Omental fat pad (tissue), 3 donors: ENCODE measurements at regions not wholly inside any gene's neighbourhood (a gene's known extent, or its start where the extent isn't known, plus 50 kb on each side); places are given as distances from the start of the nearest gene placed in this dataset.

Source experiments
- ATAC-seq: fragments of 150-250 bp; one replicate; pipeline ENCODE4 v1.9.1; 2016; ENCODE audit warnings: mild to moderate bottlenecking, moderate library complexity; ENCODE audit not compliant: low FRiP score
- DNase-seq: peaks from one replicate; pipeline ENCODE4 v3.0.0-alpha.2; 2019; ENCODE audit warnings: low spot score
- CTCF ChIP-seq, 3 donors: fragments of 450-650 bp; IDR thresholded peaks; one replicate each; pipeline ENCODE4 v1.5.1; 2016 to 2017; ENCODE audit warnings: antibody characterized with exemption in 3 of 3, mild to moderate bottlenecking in 3 of 3, moderate library complexity in 2 of 3

- DNase-seq (no peak), ATAC-seq (no peak)
- TF ChIP-seq CTCF (IDR thresholded peaks at IDR 0.05), result no peak
These were observed 237.3 kb upstream of the TNRC6C start for GRCh38 chr17:77720946-77721845.

- TF ChIP-seq CTCF (IDR thresholded peaks at IDR 0.05), result no peak
- DNase-seq, result no peak
- ATAC-seq, result no peak
These were observed 236.7 kb upstream of the TNRC6C start for GRCh38 chr17:77721846-77722160.

GRCh38 chr17:77722366-77722765, 236.1 kb upstream of the TNRC6C start:
- no peak for DNase-seq
- ATAC-seq, result no peak
- TF ChIP-seq CTCF (IDR thresholded peaks at IDR 0.05), result no peak

GRCh38 chr17:77723071-77723908, 235.2 kb upstream of the TNRC6C start:
- DNase-seq (no peak), ATAC-seq (no peak)
- TF ChIP-seq CTCF (IDR thresholded peaks at IDR 0.05), result no peak

GRCh38 chr17:77723909-77724875, 234.3 kb upstream of the TNRC6C start:
- TF ChIP-seq CTCF (IDR thresholded peaks at IDR 0.05), result no peak
- DNase-seq (no peak), ATAC-seq (no peak)

- DNase-seq (no peak), ATAC-seq (no peak)
- TF ChIP-seq CTCF (IDR thresholded peaks at IDR 0.05), result no peak
These were observed 233.5 kb upstream of the TNRC6C start for GRCh38 chr17:77724876-77725615.
